ENCODE measurements at regions not wholly inside any gene's neighbourhood (a gene's known extent, or its start where the extent isn't known, plus 50 kb on each side); places are given as distances from the start of the nearest gene placed in this dataset.

DNA sequence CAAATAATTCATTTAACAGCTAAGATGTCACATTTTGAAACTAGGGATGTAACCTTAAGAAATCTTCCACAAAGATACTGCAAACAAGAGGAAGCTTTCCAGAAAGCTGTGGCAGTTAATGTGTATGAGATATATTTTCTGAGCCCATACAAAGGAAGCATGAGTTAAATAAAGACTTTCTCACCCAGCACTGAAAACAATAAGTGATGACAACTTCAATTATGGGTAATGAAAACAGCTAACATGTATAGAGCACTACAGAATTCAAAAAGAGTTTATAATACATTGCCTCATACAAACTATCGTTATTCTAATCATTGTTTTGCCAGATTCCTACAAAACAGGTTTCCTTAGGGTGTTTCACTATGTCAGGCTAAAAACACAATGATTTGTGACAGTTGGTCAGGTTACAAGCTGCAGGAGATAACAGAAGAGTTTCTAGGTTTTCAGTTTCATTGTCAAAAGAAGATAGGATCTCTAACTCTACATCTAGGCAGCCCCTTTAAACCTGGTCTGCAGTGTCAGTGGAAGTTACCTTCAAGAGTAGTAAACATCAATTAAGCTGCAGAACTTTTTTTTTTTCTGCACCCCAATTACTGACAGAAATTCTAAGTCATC is 618.1 kb upstream of the ADGRL3 start:
- TF ChIP-seq EZH2phosphoT487 (IDR thresholded peaks at IDR 0.05; ENCODE audit: low read depth, severe bottlenecking, unreplicated experiment) (no peak), EZH2 (IDR thresholded peaks at IDR 0.05; ENCODE audit: borderline replicate concordance) (no peak)
- TF ChIP-seq, protein P1, sequence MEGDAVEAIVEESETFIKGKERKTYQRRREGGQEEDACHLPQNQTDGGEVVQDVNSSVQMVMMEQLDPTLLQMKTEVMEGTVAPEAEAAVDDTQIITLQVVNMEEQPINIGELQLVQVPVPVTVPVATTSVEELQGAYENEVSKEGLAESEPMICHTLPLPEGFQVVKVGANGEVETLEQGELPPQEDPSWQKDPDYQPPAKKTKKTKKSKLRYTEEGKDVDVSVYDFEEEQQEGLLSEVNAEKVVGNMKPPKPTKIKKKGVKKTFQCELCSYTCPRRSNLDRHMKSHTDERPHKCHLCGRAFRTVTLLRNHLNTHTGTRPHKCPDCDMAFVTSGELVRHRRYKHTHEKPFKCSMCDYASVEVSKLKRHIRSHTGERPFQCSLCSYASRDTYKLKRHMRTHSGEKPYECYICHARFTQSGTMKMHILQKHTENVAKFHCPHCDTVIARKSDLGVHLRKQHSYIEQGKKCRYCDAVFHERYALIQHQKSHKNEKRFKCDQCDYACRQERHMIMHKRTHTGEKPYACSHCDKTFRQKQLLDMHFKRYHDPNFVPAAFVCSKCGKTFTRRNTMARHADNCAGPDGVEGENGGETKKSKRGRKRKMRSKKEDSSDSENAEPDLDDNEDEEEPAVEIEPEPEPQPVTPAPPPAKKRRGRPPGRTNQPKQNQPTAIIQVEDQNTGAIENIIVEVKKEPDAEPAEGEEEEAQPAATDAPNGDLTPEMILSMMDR (IDR thresholded peaks at IDR 0.05; ENCODE audit: poor library complexity), result no peak
- no peaks in the 10 kb centered on the region for H3K4me1 ChIP-seq (ENCODE audit: insufficient read depth)
- H3K4me3 ChIP-seq, result no peak overlapping the region
- H3K27me3 ChIP-seq, result no peaks in the 10 kb centered on the region
- H3K9me3 ChIP-seq (ENCODE audit: low read depth), result no peaks in the 10 kb centered on the region
- no peak overlapping the region for H3K4me2 ChIP-seq
- no peaks in the 10 kb centered on the region for H3K9me2 ChIP-seq (replicated peaks; ENCODE audit: insufficient read depth)
- DNase-seq (ENCODE audit: low spot score), result no peak
- 16% methylated on average over 1 of the region's 1 CpG for WGBS (ENCODE audit: low lambda C conversion rate, missing lambda C conversion rate)
- H3K36me3 ChIP-seq (replicated peaks; ENCODE audit: insufficient read depth, low read depth), result no peaks in the 10 kb centered on the region
- no peaks in the 10 kb centered on the region for H3K79me2 ChIP-seq
- H2AFZ ChIP-seq, result no peak overlapping the region
- H4K20me1 ChIP-seq (ENCODE audit: insufficient read depth, poor library complexity, severe bottlenecking), result no peaks in the 10 kb centered on the region
- H3K27ac ChIP-seq, result no peak overlapping the region

GRCh38 chr4:60588556-60588955 is 611.6 kb upstream of the ADGRL3 start:
- H3K9me2 ChIP-seq (replicated peaks; ENCODE audit: insufficient read depth), result no peaks in the 10 kb centered on the region
- no peak overlapping the region for H3K4me3 ChIP-seq
- TF ChIP-seq, protein P1 (IDR thresholded peaks at IDR 0.05; ENCODE audit: poor library complexity), result no peak
- TF ChIP-seq EZH2 (IDR thresholded peaks at IDR 0.05; ENCODE audit: borderline replicate concordance) (no peak), EZH2phosphoT487 (IDR thresholded peaks at IDR 0.05; ENCODE audit: low read depth, severe bottlenecking, unreplicated experiment) (no peak)
- 95% methylated on average over 1 of the region's 1 CpG for WGBS (ENCODE audit: low lambda C conversion rate, missing lambda C conversion rate)
- no peaks in the 10 kb centered on the region for H3K27me3 ChIP-seq
- no peaks in the 10 kb centered on the region for H3K36me3 ChIP-seq (replicated peaks; ENCODE audit: insufficient read depth, low read depth)
- no peak overlapping the region for H3K4me2 ChIP-seq
- H4K20me1 ChIP-seq (ENCODE audit: insufficient read depth, poor library complexity, severe bottlenecking), result no peaks in the 10 kb centered on the region
- H3K4me1 ChIP-seq (ENCODE audit: insufficient read depth), result no peaks in the 10 kb centered on the region
- no peak for DNase-seq (ENCODE audit: low spot score)
- H2AFZ ChIP-seq, result no peak overlapping the region
- H3K9me3 ChIP-seq (ENCODE audit: low read depth), result no peaks in the 10 kb centered on the region
- H3K27ac ChIP-seq, result no peak overlapping the region
- H3K79me2 ChIP-seq, result no peaks in the 10 kb centered on the region

- Histone ChIP-seq H3K27ac (no peak overlapping the region), H3K36me3 (replicated peaks; ENCODE audit: insufficient read depth, low read depth) (no peaks in the 10 kb centered on the region), H3K4me1 (ENCODE audit: insufficient read depth) (no peaks in the 10 kb centered on the region), H3K27me3 (no peaks in the 10 kb centered on the region), H2AFZ (no peak overlapping the region), H3K9me3 (ENCODE audit: low read depth) (no peaks in the 10 kb centered on the region), H3K9me2 (replicated peaks; ENCODE audit: insufficient read depth) (no peaks in the 10 kb centered on the region), H3K4me3 (no peak overlapping the region), H4K20me1 (ENCODE audit: insufficient read depth, poor library complexity, severe bottlenecking) (no peaks in the 10 kb centered on the region), H3K4me2 (no peak overlapping the region), H3K79me2 (no peaks in the 10 kb centered on the region)
- WGBS (ENCODE audit: low lambda C conversion rate, missing lambda C conversion rate), result 83% methylated on average over 5 of the region's 5 CpGs
- no peak for DNase-seq (ENCODE audit: low spot score)
- TF ChIP-seq EZH2 (IDR thresholded peaks at IDR 0.05; ENCODE audit: borderline replicate concordance) (no peak), EZH2phosphoT487 (IDR thresholded peaks at IDR 0.05; ENCODE audit: low read depth, severe bottlenecking, unreplicated experiment) (no peak)
- TF ChIP-seq, protein P1 (IDR thresholded peaks at IDR 0.05; ENCODE audit: poor library complexity), result no peak
Measured at GRCh38 chr4:60589425-60589824, 610.7 kb upstream of the ADGRL3 start.

- H3K27ac ChIP-seq, result no peak overlapping the region
- no peaks in the 10 kb centered on the region for H4K20me1 ChIP-seq (ENCODE audit: insufficient read depth, poor library complexity, severe bottlenecking)
- H3K4me3 ChIP-seq, result no peak overlapping the region
- no peak overlapping the region for H2AFZ ChIP-seq
- H3K4me1 ChIP-seq (ENCODE audit: insufficient read depth), result no peaks in the 10 kb centered on the region
- no peaks in the 10 kb centered on the region for H3K27me3 ChIP-seq
- H3K36me3 ChIP-seq (replicated peaks; ENCODE audit: insufficient read depth, low read depth), result no peaks in the 10 kb centered on the region
- no peak for TF ChIP-seq EZH2phosphoT487 (IDR thresholded peaks at IDR 0.05; ENCODE audit: low read depth, severe bottlenecking, unreplicated experiment)
- TF ChIP-seq, protein P1 (IDR thresholded peaks at IDR 0.05; ENCODE audit: poor library complexity), result no peak
- no peak for TF ChIP-seq EZH2 (IDR thresholded peaks at IDR 0.05; ENCODE audit: borderline replicate concordance)
- H3K4me2 ChIP-seq, result no peak overlapping the region
- no peaks in the 10 kb centered on the region for H3K79me2 ChIP-seq
- no peaks in the 10 kb centered on the region for H3K9me3 ChIP-seq (ENCODE audit: low read depth)
- no peak for DNase-seq (ENCODE audit: low spot score)
- no peaks in the 10 kb centered on the region for H3K9me2 ChIP-seq (replicated peaks; ENCODE audit: insufficient read depth)
Measured at GRCh38 chr4:60590116-60590515, 610.0 kb upstream of the ADGRL3 start.

Data from hepatocyte (in vitro differentiated cells).